Testis (tissue), 2 donors: ENCODE measurements at regions not wholly inside any gene's neighbourhood (a gene's known extent, or its start where the extent isn't known, plus 50 kb on each side); places are given as distances from the start of the nearest gene placed in this dataset.

ENCODE experiments used
- CTCF ChIP-seq, 3 experiments: fragments of 450-650 bp in 2 of 3; fragments of 200-600 bp in 1 of 3; sonication (generic) in 1 of 3; IDR thresholded peaks; one replicate each; pipeline ENCODE4 v1.5.1; 2016 to 2019; ENCODE audit warnings: antibody characterized with exemption in 3 of 3, mild to moderate bottlenecking in 2 of 3, moderate library complexity in 1 of 3
- POLR2A ChIP-seq: fragments of 450-650 bp; IDR thresholded peaks from one replicate; pipeline ENCODE4 v1.6.1; 2017; ENCODE audit warnings: antibody characterized with exemption, mild to moderate bottlenecking, moderate library complexity

- no peak for TF ChIP-seq CTCF (IDR thresholded peaks at IDR 0.05)
- TF ChIP-seq POLR2A = no peak
Measured at GRCh38 chr7:153400735-153401593, 641.4 kb downstream of the ACTR3B start.
